Vagina (tissue), 2 donors: ENCODE measurements at regions not wholly inside any gene's neighbourhood (a gene's known extent, or its start where the extent isn't known, plus 50 kb on each side); places are given as distances from the start of the nearest gene placed in this dataset.

Experiments used
- POLR2A ChIP-seq, 2 donors: fragments of 450-650 bp; IDR thresholded peaks; one replicate each; pipeline ENCODE4 v1.6.1; 2017; ENCODE audit warnings: antibody characterized with exemption in 2 of 2, mild to moderate bottlenecking in 2 of 2, moderate library complexity in 2 of 2
- POLR2AphosphoS5 ChIP-seq, 2 donors: sonication (generic); formaldehyde crosslinking; IDR thresholded peaks; one replicate each; pipeline ENCODE4 v1.9.0; 2017; ENCODE audit warnings: antibody characterized with exemption in 2 of 2, mild to moderate bottlenecking in 2 of 2, low read depth in 1 of 2; ENCODE audit not compliant: insufficient read depth in 1 of 2
- TF ChIP-seq, protein P1 (sequence below), 3 experiments: fragments of 450-650 bp in 2 of 3; fragments of 200-600 bp in 1 of 3; sonication (generic) in 1 of 3; IDR thresholded peaks; one replicate each; pipeline ENCODE4 v1.5.1; 2017 to 2019; ENCODE audit warnings: antibody characterized with exemption in 3 of 3, mild to moderate bottlenecking in 2 of 3, moderate library complexity in 2 of 3

DNA sequence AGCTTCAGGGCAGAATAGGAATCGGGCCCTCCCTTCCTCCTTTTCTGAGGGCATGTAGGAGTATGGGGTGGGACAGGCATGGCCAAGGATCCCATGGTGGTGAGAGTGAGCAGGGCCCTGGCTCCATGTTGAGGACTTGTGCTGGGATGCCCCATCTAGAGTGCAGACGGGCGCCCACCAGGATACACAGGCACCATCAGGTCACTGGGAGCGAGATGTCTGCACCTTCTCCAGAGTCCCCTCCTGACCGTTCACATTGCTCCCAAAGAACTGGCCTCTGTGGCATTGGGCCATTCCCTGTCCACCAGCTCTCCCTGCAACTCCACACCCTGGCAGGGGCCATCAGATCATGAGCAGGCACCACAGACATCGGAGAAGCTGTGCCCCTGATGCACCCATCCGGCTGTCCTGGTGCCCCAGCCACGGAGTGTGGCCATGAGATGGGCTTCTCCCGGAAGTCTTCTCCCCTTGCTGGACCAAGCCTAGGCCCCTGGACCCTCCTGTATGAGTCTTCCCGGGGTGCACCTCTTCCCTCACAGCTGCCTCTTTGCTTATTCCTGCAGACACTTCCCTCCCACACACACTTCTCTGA, 195.0 kb downstream of the IRX2 start:
- TF ChIP-seq, protein P1, sequence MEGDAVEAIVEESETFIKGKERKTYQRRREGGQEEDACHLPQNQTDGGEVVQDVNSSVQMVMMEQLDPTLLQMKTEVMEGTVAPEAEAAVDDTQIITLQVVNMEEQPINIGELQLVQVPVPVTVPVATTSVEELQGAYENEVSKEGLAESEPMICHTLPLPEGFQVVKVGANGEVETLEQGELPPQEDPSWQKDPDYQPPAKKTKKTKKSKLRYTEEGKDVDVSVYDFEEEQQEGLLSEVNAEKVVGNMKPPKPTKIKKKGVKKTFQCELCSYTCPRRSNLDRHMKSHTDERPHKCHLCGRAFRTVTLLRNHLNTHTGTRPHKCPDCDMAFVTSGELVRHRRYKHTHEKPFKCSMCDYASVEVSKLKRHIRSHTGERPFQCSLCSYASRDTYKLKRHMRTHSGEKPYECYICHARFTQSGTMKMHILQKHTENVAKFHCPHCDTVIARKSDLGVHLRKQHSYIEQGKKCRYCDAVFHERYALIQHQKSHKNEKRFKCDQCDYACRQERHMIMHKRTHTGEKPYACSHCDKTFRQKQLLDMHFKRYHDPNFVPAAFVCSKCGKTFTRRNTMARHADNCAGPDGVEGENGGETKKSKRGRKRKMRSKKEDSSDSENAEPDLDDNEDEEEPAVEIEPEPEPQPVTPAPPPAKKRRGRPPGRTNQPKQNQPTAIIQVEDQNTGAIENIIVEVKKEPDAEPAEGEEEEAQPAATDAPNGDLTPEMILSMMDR (IDR thresholded peaks at IDR 0.05) = no peak
- no peak for TF ChIP-seq POLR2A (IDR thresholded peaks at IDR 0.05)
- no peak for TF ChIP-seq POLR2AphosphoS5 (IDR thresholded peaks at IDR 0.05; ENCODE audit: insufficient read depth in 1 of 2, low read depth in 1 of 2)
